PC-3 (cell line): ENCODE measurements at regions not wholly inside any gene's neighbourhood (a gene's known extent, or its start where the extent isn't known, plus 50 kb on each side); places are given as distances from the start of the nearest gene placed in this dataset.

ENCODE experiments used
- EZH2 ChIP-seq: fragments of 300-600 bp; sonication (generic); IDR thresholded peaks from one replicate; pipeline ENCODE4 v1.6.1; 2017; ENCODE audit warnings: antibody characterized with exemption, mild to moderate bottlenecking, low read length; ENCODE audit not compliant: unreplicated experiment
- TF ChIP-seq, protein P1 (sequence below): fragments of 300-600 bp; sonication (generic); conservative IDR thresholded peaks from 2 replicates; pipeline ENCODE4 v1.5.1; 2017; ENCODE audit warnings: antibody characterized with exemption, low read depth, mild to moderate bottlenecking, low read length

DNA sequence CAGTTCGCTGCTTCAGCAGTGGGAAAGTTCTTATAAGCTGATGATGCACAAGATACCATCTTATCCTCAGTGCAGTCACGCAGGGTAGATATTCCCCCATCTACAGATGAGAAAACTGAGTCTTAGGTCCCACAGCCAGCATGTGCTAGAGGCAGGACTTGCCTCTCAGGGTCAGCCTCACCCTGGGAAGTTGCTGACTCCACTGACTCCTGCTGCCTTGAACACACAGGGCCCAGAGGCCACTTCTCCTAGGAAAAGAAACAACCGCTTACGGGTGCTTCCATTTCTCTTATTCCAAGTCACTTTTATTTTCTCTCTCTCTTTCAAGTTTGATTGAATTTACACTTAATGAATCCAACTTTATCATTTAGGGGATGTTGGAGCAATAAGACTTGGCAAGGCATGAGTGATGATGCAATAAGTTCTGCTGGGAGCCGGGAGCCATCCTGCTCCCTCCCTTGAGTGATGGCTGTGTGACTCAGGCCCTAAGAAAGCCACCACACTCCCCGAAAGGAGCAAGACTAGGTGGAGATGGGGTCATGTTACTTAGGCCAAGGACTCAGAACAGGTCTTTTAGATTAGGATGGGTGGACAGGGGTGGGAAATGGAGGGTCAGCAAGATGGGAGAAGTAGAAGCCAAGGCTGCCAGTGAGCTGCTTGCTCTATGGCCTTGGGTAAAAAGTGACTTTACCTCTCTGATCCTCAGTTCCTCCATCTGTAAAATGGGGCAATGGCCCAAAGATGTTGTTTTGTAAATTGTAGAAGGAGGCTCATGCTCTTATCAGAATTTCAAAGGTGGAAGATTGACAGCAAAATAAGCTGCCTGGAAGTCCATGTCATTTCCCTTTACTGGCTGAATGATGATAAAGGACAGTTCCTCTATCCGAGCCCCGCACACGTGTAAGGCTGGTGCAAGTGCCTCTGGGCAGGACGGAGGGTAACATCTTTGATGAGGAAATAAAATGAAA lies 67.4 kb upstream of the ZNF618 start:
- TF ChIP-seq, protein P1, sequence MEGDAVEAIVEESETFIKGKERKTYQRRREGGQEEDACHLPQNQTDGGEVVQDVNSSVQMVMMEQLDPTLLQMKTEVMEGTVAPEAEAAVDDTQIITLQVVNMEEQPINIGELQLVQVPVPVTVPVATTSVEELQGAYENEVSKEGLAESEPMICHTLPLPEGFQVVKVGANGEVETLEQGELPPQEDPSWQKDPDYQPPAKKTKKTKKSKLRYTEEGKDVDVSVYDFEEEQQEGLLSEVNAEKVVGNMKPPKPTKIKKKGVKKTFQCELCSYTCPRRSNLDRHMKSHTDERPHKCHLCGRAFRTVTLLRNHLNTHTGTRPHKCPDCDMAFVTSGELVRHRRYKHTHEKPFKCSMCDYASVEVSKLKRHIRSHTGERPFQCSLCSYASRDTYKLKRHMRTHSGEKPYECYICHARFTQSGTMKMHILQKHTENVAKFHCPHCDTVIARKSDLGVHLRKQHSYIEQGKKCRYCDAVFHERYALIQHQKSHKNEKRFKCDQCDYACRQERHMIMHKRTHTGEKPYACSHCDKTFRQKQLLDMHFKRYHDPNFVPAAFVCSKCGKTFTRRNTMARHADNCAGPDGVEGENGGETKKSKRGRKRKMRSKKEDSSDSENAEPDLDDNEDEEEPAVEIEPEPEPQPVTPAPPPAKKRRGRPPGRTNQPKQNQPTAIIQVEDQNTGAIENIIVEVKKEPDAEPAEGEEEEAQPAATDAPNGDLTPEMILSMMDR = no peak
- TF ChIP-seq EZH2 = no peak
